ENCODE measurements at regions not wholly inside any gene's neighbourhood (a gene's known extent, or its start where the extent isn't known, plus 50 kb on each side); places are given as distances from the start of the nearest gene placed in this dataset.

- no peak for DNase-seq (ENCODE audit: low read depth)
- H3K4me3 ChIP-seq (ENCODE audit: low read depth, low read length) = no peak overlapping the region
- TF ChIP-seq CTCF (conservative IDR thresholded peaks at IDR 0.05; ENCODE audit: low read depth, low read length) = no peak
Measured at GRCh38 chr1:232223183-232223708, 406.7 kb downstream of the SIPA1L2 start.

GRCh38 chr1:232222614-232223013, 407.3 kb downstream of the SIPA1L2 start:
- TF ChIP-seq CTCF (conservative IDR thresholded peaks at IDR 0.05; ENCODE audit: low read depth, low read length) = no peak
- H3K4me3 ChIP-seq (ENCODE audit: low read depth, low read length) = no peak overlapping the region
- DNase-seq (ENCODE audit: low read depth) = no peak

- H3K4me3 ChIP-seq (ENCODE audit: low read depth, low read length) = no peak overlapping the region
- DNase-seq (ENCODE audit: low read depth) = peak; percentile 69
- no peak for TF ChIP-seq CTCF (conservative IDR thresholded peaks at IDR 0.05; ENCODE audit: low read depth, low read length)
Measured at GRCh38 chr1:232221802-232222499, 408.0 kb downstream of the SIPA1L2 start.

GRCh38 chr1:232218955-232219865, 410.7 kb downstream of the SIPA1L2 start:
- H3K4me3 ChIP-seq (ENCODE audit: low read depth, low read length) = no peak overlapping the region
- no peak for DNase-seq (ENCODE audit: low read depth)
- no peak for TF ChIP-seq CTCF (conservative IDR thresholded peaks at IDR 0.05; ENCODE audit: low read depth, low read length)

GRCh38 chr1:232213928-232214327, 416.0 kb downstream of the SIPA1L2 start:
- TF ChIP-seq CTCF (conservative IDR thresholded peaks at IDR 0.05; ENCODE audit: low read depth, low read length) = no peak
- H3K4me3 ChIP-seq (ENCODE audit: low read depth, low read length) = no peak overlapping the region
- no peak for DNase-seq (ENCODE audit: low read depth)

GRCh38 chr1:232212253-232212652, 417.7 kb downstream of the SIPA1L2 start:
- DNase-seq (ENCODE audit: low read depth) = no peak
- H3K4me3 ChIP-seq (ENCODE audit: low read depth, low read length) = no peak overlapping the region
- TF ChIP-seq CTCF (conservative IDR thresholded peaks at IDR 0.05; ENCODE audit: low read depth, low read length) = no peak

Measured in choroid plexus epithelial cell (primary cell).